Neural progenitor cell (in vitro differentiated cells): ENCODE measurements at regions not wholly inside any gene's neighbourhood (a gene's known extent, or its start where the extent isn't known, plus 50 kb on each side); places are given as distances from the start of the nearest gene placed in this dataset.

Experiments used
- DNase-seq: peaks from one replicate; pipeline ENCODE4 v3.0.0-alpha.2; 2016; ENCODE audit warnings: low spot score
- H2AFZ ChIP-seq: fragments of 200-600 bp; sonication (generic); replicated peaks from 2 replicates; pipeline ENCODE4 v1.6.1; 2016; ENCODE audit warnings: antibody characterized with exemption
- H3F3A ChIP-seq: fragments of 200-600 bp; sonication (generic); 2 replicates; pipeline ENCODE4 v1.6.1; 2016; ENCODE audit warnings: antibody characterized with exemption, low read depth
- H3K27ac ChIP-seq: fragments of 200-600 bp; sonication (generic); 2 replicates; pipeline ENCODE4 v1.5.1; 2016; ENCODE audit warnings: mild to moderate bottlenecking
- H3K27me3 ChIP-seq: fragments of 200-600 bp; sonication (generic); 2 replicates; pipeline ENCODE4 v1.6.1; 2016; ENCODE audit warnings: mild to moderate bottlenecking, moderate library complexity
- H3K36me3 ChIP-seq: fragments of 200-600 bp; sonication (generic); 2 replicates; pipeline ENCODE4 v1.5.1; 2016
- H3K4me1 ChIP-seq: fragments of 200-600 bp; sonication (generic); 2 replicates; pipeline ENCODE4 v1.6.1; 2016; ENCODE audit warnings: mixed run types
- H3K4me2 ChIP-seq: fragments of 200-600 bp; sonication (generic); 2 replicates; pipeline ENCODE4 v1.6.1; 2016
- H3K4me3 ChIP-seq: fragments of 200-600 bp; sonication (generic); 2 replicates; pipeline ENCODE4 v1.5.1; 2016
- H3K79me2 ChIP-seq: fragments of 200-600 bp; sonication (generic); 2 replicates; pipeline ENCODE4 v1.6.1; 2016; ENCODE audit warnings: low read depth
- H3K9ac ChIP-seq: fragments of 200-600 bp; sonication (generic); 2 replicates; pipeline ENCODE4 v1.6.1; 2016
- H3K9me3 ChIP-seq: fragments of 200-600 bp; sonication (generic); 2 replicates; pipeline ENCODE4 v1.5.1; 2016; ENCODE audit warnings: low read depth
- H4K20me1 ChIP-seq: fragments of 200-600 bp; sonication (generic); 2 replicates; pipeline ENCODE4 v1.6.1; 2016; ENCODE audit warnings: low read depth
- H3K27ac Mint-ChIP-seq: 3 replicates; pipeline ENCODE4 v1.8.0; 2021; ENCODE audit warnings: mixed read lengths
- H3K27me3 Mint-ChIP-seq: 2 replicates; pipeline ENCODE4 v1.8.0; 2022; ENCODE audit warnings: low read depth, mild to moderate bottlenecking, inconsistent platforms, moderate library complexity, mixed read lengths; ENCODE audit not compliant: insufficient read depth
- H3K36me3 Mint-ChIP-seq: 3 replicates; pipeline ENCODE4 v1.8.0; 2021; ENCODE audit warnings: mixed read lengths
- H3K4me1 Mint-ChIP-seq: 3 replicates; pipeline ENCODE4 v1.8.0; 2021; ENCODE audit warnings: mixed read lengths
- H3K4me3 Mint-ChIP-seq: 3 replicates; pipeline ENCODE4 v1.8.0; 2021; ENCODE audit warnings: mild to moderate bottlenecking, moderate library complexity, mixed read lengths
- H3K9me3 Mint-ChIP-seq: 3 replicates; pipeline ENCODE4 v1.8.0; 2020; ENCODE audit warnings: mixed read lengths
- CTCF ChIP-seq: fragments of 200-600 bp; sonication (generic); IDR thresholded peaks from 2 replicates; pipeline ENCODE4 v1.5.1; 2017; ENCODE audit warnings: antibody characterized with exemption, mild to moderate bottlenecking
- EZH2 ChIP-seq: fragments of 200-600 bp; sonication (generic); IDR thresholded peaks from 2 replicates; pipeline ENCODE4 v1.6.1; 2017; ENCODE audit warnings: antibody characterized with exemption, mild to moderate bottlenecking, moderate library complexity
- EZH2phosphoT487 ChIP-seq: fragments of 200-600 bp; sonication (generic); IDR thresholded peaks from 2 replicates; pipeline ENCODE4 v1.6.1; 2017; ENCODE audit warnings: antibody characterized with exemption

DNA sequence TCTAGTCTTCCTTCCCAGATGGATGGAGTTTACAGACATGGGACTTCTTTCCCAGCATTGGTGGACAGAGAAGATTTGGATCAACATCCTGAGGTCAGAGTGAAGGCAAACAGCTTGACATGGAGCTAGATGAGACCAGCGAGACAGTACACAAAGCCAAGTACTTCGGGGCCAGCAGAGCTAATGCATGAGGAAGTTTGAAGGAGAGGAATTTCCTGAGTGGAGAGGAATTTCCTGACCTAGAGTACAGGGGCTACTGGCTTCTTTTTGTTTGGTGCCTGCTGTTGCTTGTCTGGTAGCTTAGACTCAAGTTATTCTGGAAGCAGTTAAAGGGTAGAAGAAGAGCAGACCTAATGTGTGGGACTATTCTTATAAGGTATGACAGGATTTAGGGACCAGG lies 69.1 kb upstream of the EOLA2 start:
- TF ChIP-seq EZH2 = no peak
- TF ChIP-seq EZH2phosphoT487 = no peak
- no peak for TF ChIP-seq CTCF

DNA sequence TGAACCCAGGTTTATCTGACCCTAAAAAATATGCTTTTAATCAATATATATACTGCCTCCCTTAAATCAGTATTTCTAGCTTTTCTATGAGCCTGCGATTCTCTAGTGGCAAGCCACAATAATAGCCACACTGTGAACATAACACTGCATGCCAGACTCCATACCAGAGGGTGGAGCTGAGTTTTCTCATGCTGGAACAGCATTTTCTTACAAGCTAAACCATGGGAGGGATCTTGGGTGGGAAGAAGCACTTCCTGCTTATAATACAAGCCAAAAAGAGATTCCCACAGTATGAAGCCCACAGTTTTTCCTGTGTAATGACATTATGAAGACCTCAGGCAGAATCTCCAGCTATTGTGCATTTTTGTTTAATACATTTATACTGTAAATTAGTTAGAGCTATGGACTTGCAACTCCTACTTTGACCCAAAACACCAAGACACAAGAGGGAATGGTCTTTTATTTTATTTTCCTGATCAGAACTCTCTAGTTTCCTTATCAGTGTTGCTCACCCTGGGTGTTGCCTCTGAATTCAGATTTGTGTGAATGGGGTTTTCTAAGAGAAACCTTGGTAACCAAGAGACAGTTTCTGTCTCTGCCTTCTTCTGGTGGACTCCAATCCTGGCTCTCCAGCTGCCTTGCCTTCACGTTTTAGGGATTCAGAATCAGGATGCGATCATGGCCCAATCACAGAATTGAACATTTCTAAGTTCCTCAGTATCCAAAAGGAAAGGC lies 74.5 kb upstream of the EOLA2 start:
- Mint-ChIP-seq H3K27me3 (no peaks in the 10 kb centered on the region), H3K9me3 (no peaks in the 10 kb centered on the region), H3K4me3 (no peak overlapping the region), H3K4me1 (no peaks in the 10 kb centered on the region), H3K27ac (no peak overlapping the region), H3K36me3 (no peaks in the 10 kb centered on the region)
- no peaks in the 10 kb centered on the region for H3K4me1 ChIP-seq
- H3F3A ChIP-seq = no peaks in the 10 kb centered on the region
- DNase-seq = no peak
- TF ChIP-seq EZH2 (no peak), CTCF (no peak), EZH2phosphoT487 (no peak)
- no peaks in the 10 kb centered on the region for H3K27me3 ChIP-seq
- no peak overlapping the region for H3K4me3 ChIP-seq
- H4K20me1 ChIP-seq = no peaks in the 10 kb centered on the region
- H3K27ac ChIP-seq = no peak overlapping the region
- no peak overlapping the region for H3K4me2 ChIP-seq
- no peak overlapping the region for H3K9ac ChIP-seq
- H3K79me2 ChIP-seq = no peaks in the 10 kb centered on the region
- H3K9me3 ChIP-seq = no peaks in the 10 kb centered on the region
- no peaks in the 10 kb centered on the region for H3K36me3 ChIP-seq
- H2AFZ ChIP-seq = no peak overlapping the region

More for the DNA sequence above, 69.1 kb upstream of the EOLA2 start:
- Mint-ChIP-seq H3K27ac (no peak overlapping the region), H3K27me3 (no peaks in the 10 kb centered on the region), H3K4me1 (no peaks in the 10 kb centered on the region), H3K9me3 (no peaks in the 10 kb centered on the region), H3K4me3 (no peak overlapping the region), H3K36me3 (no peaks in the 10 kb centered on the region)
- no peaks in the 10 kb centered on the region for H3K9me3 ChIP-seq
- no peak overlapping the region for H3K27ac ChIP-seq
- DNase-seq = no peak
- no peaks in the 10 kb centered on the region for H3K27me3 ChIP-seq
- H3K36me3 ChIP-seq = no peaks in the 10 kb centered on the region
- H3K4me1 ChIP-seq = no peaks in the 10 kb centered on the region
- no peak overlapping the region for H2AFZ ChIP-seq
- H3K9ac ChIP-seq = no peak overlapping the region
- no peaks in the 10 kb centered on the region for H3K79me2 ChIP-seq
- H3F3A ChIP-seq = no peaks in the 10 kb centered on the region
- no peak overlapping the region for H3K4me3 ChIP-seq
- no peaks in the 10 kb centered on the region for H4K20me1 ChIP-seq
- no peak overlapping the region for H3K4me2 ChIP-seq

GRCh38 chrX:150014525-150014924 lies 76.2 kb upstream of the EOLA2 start:
- Mint-ChIP-seq H3K36me3 (no peaks in the 10 kb centered on the region), H3K27ac (no peak overlapping the region), H3K4me3 (no peak overlapping the region), H3K27me3 (no peaks in the 10 kb centered on the region), H3K4me1 (peaks cover 4% of the 10 kb centered on the region), H3K9me3 (no peaks in the 10 kb centered on the region)
- Histone ChIP-seq H3K27me3 (no peaks in the 10 kb centered on the region), H3K4me1 (no peaks in the 10 kb centered on the region), H3F3A (no peaks in the 10 kb centered on the region), H3K36me3 (no peaks in the 10 kb centered on the region), H3K9ac (no peak overlapping the region), H3K4me2 (no peak overlapping the region), H2AFZ (no peak overlapping the region), H3K79me2 (no peaks in the 10 kb centered on the region), H3K27ac (no peak overlapping the region), H3K9me3 (no peaks in the 10 kb centered on the region), H3K4me3 (no peak overlapping the region), H4K20me1 (no peaks in the 10 kb centered on the region)
- no peak for DNase-seq
- TF ChIP-seq EZH2 (no peak), CTCF (no peak), EZH2phosphoT487 (no peak)
